Naive B cell (primary cell): ENCODE measurements at regions not wholly inside any gene's neighbourhood (a gene's known extent, or its start where the extent isn't known, plus 50 kb on each side); places are given as distances from the start of the nearest gene placed in this dataset.
A peak's percentile ranks its signal among the peaks of the same experiment; 100 is the strongest.

Experiments used
- ATAC-seq, 2 donors: fragments of 150-1000 bp; cut with Tn5 transposase; 2 replicates each; pipeline ENCODE4 v1.10.0; 2021; ENCODE audit warnings: low read depth in 2 of 2, mild to moderate bottlenecking in 2 of 2, moderate library complexity in 2 of 2
- DNase-seq: peaks from one replicate; pipeline ENCODE4 v3.0.0; 2022
- H3K27ac Mint-ChIP-seq, 6 donors: one replicate each; pipeline ENCODE4 v1.8.0; 2020 to 2022; ENCODE audit warnings: mild to moderate bottlenecking in 6 of 6, mixed read lengths in 6 of 6, moderate library complexity in 5 of 6, inconsistent platforms in 2 of 6
- H3K27me3 Mint-ChIP-seq, 3 donors: one replicate each; pipeline ENCODE4 v1.8.0; 2021 to 2022; ENCODE audit warnings: mixed read lengths in 3 of 3, mild to moderate bottlenecking in 1 of 3
- H3K36me3 Mint-ChIP-seq, 2 donors: one replicate each; pipeline ENCODE4 v1.8.0; 2020 to 2022; ENCODE audit warnings: mixed read lengths in 2 of 2, inconsistent platforms in 1 of 2, mild to moderate bottlenecking in 1 of 2
- H3K4me1 Mint-ChIP-seq, 3 donors: one replicate each; pipeline ENCODE4 v1.8.0; 2020 to 2022; ENCODE audit warnings: mixed read lengths in 3 of 3, inconsistent platforms in 1 of 3, mild to moderate bottlenecking in 1 of 3, moderate library complexity in 1 of 3
- H3K4me3 Mint-ChIP-seq, 8 donors: one replicate each; pipeline ENCODE4 v1.8.0; 2020 to 2022; ENCODE audit warnings: mild to moderate bottlenecking in 8 of 8, mixed read lengths in 8 of 8, moderate library complexity in 8 of 8, inconsistent platforms in 2 of 8
- H3K9me3 Mint-ChIP-seq, 7 donors: one replicate each; pipeline ENCODE4 v1.8.0; 2020 to 2022; ENCODE audit warnings: mixed read lengths in 7 of 7, mild to moderate bottlenecking in 5 of 7, inconsistent platforms in 2 of 7, moderate library complexity in 1 of 7

GRCh38 chr2:19846567-19846966 lies 55.2 kb downstream of the TTC32 start:
- no peak for DNase-seq
- no peak overlapping the region for H3K4me3 Mint-ChIP-seq
- no peak for ATAC-seq
- peaks cover 13 to 43% (median 40%) of the 10 kb centered on the region in 3 donors for H3K27me3 Mint-ChIP-seq
- H3K9me3 Mint-ChIP-seq = peaks cover 0 to 9% (median 3%) of the 10 kb centered on the region in 7 donors
- no peaks in the 10 kb centered on the region for H3K4me1 Mint-ChIP-seq
- no peaks in the 10 kb centered on the region for H3K36me3 Mint-ChIP-seq
- no peak overlapping the region for H3K27ac Mint-ChIP-seq

DNA sequence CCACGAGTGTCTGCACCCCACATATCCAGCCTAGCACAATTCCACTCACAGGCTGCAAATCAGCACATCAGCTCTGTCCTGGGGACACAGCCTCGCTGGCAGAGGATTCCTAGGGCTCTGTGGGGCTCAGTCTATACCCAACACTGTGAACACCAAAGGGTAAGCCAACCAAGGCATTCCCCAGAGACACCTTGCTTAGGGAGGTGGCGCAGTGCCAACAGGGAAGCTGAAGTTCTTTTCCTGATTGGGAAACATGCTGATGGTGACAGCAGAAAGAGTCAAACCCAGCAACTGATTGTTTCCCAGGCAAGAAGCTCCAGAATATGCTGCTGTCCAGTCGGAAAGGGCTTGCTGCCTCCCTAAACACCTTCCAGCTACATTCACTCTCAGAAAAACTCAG lies 55.8 kb downstream of the TTC32 start:
- Mint-ChIP-seq H3K4me3 (no peak overlapping the region), H3K9me3 (peaks cover 0 to 9% (median 3%) of the 10 kb centered on the region in 7 donors), H3K36me3 (no peaks in the 10 kb centered on the region), H3K27ac (no peak overlapping the region), H3K4me1 (no peaks in the 10 kb centered on the region), H3K27me3 (peaks cover 13 to 48% (median 42%) of the 10 kb centered on the region in 3 donors)
- ATAC-seq = no peak
- no peak for DNase-seq

- no peaks in the 10 kb centered on the region for H3K36me3 Mint-ChIP-seq
- no peaks in the 10 kb centered on the region for H3K4me1 Mint-ChIP-seq
- no peak overlapping the region for H3K4me3 Mint-ChIP-seq
- ATAC-seq (no peak), DNase-seq (no peak)
- H3K27me3 Mint-ChIP-seq = peaks cover 15 to 48% (median 42%) of the 10 kb centered on the region in 3 donors
- H3K9me3 Mint-ChIP-seq = peaks cover 0 to 9% (median 3%) of the 10 kb centered on the region in 7 donors
- H3K27ac Mint-ChIP-seq = no peak overlapping the region
Measured at GRCh38 chr2:19845323-19845920, 56.4 kb downstream of the TTC32 start.

- Mint-ChIP-seq H3K27me3 (peaks cover 21 to 54% (median 46%) of the 10 kb centered on the region in 3 donors), H3K36me3 (no peaks in the 10 kb centered on the region), H3K27ac (peak overlapping the region in 1 of 6 donors; percentile 19), H3K4me1 (no peaks in the 10 kb centered on the region), H3K9me3 (peaks cover 0 to 9% (median 3%) of the 10 kb centered on the region in 7 donors), H3K4me3 (no peak overlapping the region)
- ATAC-seq (no peak), DNase-seq (no peak)
Measured at GRCh38 chr2:19844750-19845149, 57.0 kb downstream of the TTC32 start.

DNA sequence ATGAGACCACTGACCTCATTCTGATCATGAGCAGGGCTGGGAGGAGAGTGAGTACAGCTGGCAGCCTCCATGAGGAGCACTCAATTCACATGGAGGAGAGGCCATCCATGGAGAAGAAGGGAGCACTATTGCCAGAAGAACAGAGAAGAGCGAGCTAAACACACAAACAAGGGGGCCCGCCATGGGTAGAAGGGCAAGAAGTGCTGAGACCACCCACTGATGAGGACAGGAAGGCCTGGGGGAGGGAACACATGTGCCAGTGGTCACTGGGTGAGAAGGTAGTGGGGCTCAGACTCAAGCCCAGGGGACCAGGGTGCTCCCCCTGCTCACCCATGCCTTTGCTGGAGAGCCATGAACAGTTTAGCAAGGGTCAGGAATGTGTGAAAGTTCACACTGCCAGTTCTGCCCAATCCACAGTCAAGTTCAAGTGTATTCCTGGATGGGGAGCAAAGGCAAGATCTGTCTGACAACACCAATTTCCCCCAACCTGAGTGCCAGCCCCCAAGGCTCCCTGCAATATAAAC lies 57.7 kb downstream of the TTC32 start:
- H3K9me3 Mint-ChIP-seq = peaks cover 0 to 9% (median 4%) of the 10 kb centered on the region in 7 donors
- no peaks in the 10 kb centered on the region for H3K36me3 Mint-ChIP-seq
- DNase-seq = no peak
- H3K27ac Mint-ChIP-seq = no peak overlapping the region
- H3K4me3 Mint-ChIP-seq = no peak overlapping the region
- no peaks in the 10 kb centered on the region for H3K4me1 Mint-ChIP-seq
- no peak for ATAC-seq
- H3K27me3 Mint-ChIP-seq = peaks cover 25 to 57% (median 50%) of the 10 kb centered on the region in 3 donors

DNA sequence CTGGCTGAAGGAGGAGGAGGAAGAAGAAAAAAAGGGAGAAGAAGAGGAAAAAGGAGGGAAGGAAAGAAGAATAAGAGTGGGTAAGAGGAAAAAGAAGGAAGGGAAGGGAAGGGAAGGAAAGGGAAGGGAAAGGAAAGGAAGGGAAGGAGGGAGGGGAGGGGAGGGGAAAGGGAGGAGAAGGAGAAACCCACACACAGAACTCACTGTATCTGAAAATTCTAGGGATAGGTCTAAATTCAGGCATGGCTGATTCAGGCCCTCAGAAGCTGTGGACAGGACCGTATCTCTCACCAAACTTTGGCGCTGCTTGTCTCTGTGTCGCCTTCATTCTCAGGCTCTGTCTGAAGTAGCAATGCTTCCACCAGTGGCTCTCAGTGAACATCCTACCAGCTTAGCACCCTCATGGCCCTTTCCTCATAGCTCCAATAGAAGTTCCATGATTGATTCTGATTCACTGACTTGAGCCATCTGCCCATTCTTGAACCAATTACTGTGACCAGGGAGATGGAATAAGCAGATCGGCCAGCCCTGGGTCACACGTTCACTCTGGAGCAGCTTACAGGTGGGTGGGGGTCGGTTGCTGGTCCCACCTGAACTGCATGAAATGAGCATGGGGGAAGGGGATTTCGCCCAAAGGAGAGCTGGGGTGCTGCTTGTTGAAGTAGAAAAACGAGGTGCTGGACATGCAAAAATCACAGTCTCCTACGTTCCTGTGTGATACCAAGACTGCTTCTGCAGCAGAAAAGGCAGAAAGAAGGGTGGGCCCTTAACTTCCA lies 59.7 kb downstream of the TTC32 start:
- Mint-ChIP-seq H3K9me3 (peaks cover 0 to 9% (median 4%) of the 10 kb centered on the region in 7 donors), H3K4me3 (peak overlapping the region in 1 of 8 donors; percentile 30), H3K27me3 (peaks cover 30 to 65% (median 58%) of the 10 kb centered on the region in 3 donors), H3K4me1 (no peaks in the 10 kb centered on the region), H3K27ac (no peak overlapping the region), H3K36me3 (no peaks in the 10 kb centered on the region)
- DNase-seq (no peak), ATAC-seq (no peak)

DNA sequence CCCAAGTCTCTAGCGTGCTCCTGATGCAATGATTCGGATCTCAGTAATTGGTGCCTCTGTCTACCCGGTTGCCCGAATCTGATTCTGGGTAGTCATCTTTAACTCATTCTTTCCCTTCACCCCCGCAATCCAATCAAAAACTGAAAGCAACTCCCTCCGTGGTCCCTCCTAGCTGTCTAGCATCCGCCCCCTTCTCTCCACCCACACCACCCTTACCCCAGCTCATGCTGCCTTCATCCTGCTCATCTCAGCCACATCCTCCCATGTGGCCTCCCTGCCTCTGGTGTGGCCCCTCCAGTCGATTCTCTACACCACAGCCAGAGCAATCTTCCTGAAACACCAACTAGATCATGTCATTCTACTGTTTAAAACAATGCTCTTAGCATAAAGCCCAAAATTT lies 62.3 kb downstream of the TTC32 start:
- Mint-ChIP-seq H3K27me3 (peaks cover 17 to 64% (median 45%) of the 10 kb centered on the region in 3 donors), H3K4me3 (no peak overlapping the region), H3K36me3 (no peaks in the 10 kb centered on the region), H3K9me3 (peaks cover 0 to 4% (median 0%) of the 10 kb centered on the region in 7 donors), H3K27ac (peak overlapping the region in 1 of 6 donors; percentile 5), H3K4me1 (no peaks in the 10 kb centered on the region)
- DNase-seq = no peak
- no peak for ATAC-seq

GRCh38 chr2:19838616-19839015 lies 63.2 kb downstream of the TTC32 start:
- peaks cover 17 to 56% (median 38%) of the 10 kb centered on the region in 3 donors for H3K27me3 Mint-ChIP-seq
- H3K9me3 Mint-ChIP-seq = peaks cover 0 to 7% (median 0%) of the 10 kb centered on the region in 7 donors
- no peaks in the 10 kb centered on the region for H3K36me3 Mint-ChIP-seq
- no peak overlapping the region for H3K27ac Mint-ChIP-seq
- H3K4me3 Mint-ChIP-seq = no peak overlapping the region
- DNase-seq (no peak), ATAC-seq (no peak)
- H3K4me1 Mint-ChIP-seq = no peaks in the 10 kb centered on the region

DNA sequence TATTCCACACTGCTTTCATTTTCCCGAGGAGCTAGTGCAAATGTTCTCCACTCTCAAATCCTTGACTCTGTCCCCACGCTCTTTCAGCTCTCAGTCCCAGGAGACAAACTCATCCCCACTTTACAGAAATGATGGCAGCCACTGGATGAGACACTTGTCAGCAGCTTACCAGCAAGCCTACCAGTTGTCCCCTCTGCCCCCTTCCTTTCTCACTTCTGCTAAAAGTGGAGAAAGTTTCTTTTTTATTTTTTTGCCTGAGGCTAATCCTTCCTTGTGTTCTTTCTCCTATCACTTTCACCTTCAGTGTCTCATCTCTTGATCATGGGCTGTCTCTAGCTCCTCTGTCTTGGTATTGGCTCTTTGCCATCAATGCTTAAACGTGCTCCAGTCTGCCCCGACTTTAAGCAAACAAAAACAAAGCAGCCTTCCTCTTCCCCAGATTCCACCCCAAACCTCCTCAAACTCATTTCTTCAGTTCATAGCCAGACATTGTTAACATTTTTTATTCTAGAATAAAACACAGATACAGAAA lies 64.5 kb downstream of the TTC32 start:
- no peaks in the 10 kb centered on the region for H3K4me1 Mint-ChIP-seq
- no peaks in the 10 kb centered on the region for H3K36me3 Mint-ChIP-seq
- no peak overlapping the region for H3K27ac Mint-ChIP-seq
- DNase-seq (no peak), ATAC-seq (no peak)
- H3K9me3 Mint-ChIP-seq = peaks cover 0 to 8% (median 0%) of the 10 kb centered on the region in 7 donors
- no peak overlapping the region for H3K4me3 Mint-ChIP-seq
- H3K27me3 Mint-ChIP-seq = peaks cover 17 to 47% (median 28%) of the 10 kb centered on the region in 3 donors

- ATAC-seq (no peak), DNase-seq (no peak)
- no peak overlapping the region for H3K27ac Mint-ChIP-seq
- peaks cover 0 to 9% (median under 1%) of the 10 kb centered on the region in 7 donors for H3K9me3 Mint-ChIP-seq
- H3K4me3 Mint-ChIP-seq = no peak overlapping the region
- peaks cover 0 to under 1% of the 10 kb centered on the region in 2 donors for H3K36me3 Mint-ChIP-seq
- H3K27me3 Mint-ChIP-seq = peaks cover 17 to 35% (median 23%) of the 10 kb centered on the region in 3 donors
- H3K4me1 Mint-ChIP-seq = no peaks in the 10 kb centered on the region
Measured at GRCh38 chr2:19835781-19836281, 66.0 kb downstream of the TTC32 start.

DNA sequence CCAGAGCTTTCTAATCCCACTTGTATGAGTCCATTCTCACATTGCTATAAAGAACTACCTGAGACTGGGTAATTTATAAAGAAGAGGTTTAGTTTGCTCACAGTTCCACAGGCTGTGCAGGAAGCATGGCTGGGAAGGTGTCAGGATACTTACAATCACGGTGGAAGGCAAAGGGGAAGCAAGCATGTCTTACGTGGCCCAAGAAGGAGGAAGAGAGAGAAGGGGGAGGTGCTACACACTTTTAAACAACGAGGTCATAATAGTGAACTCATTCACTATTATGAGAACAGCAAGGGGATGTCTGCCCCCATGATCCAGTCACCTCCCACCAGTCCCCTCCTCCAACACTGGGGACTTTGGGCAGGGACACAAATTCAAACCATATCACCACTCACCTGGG lies 67.8 kb downstream of the TTC32 start:
- Mint-ChIP-seq H3K4me3 (no peak overlapping the region), H3K36me3 (peaks cover 0 to 5% of the 10 kb centered on the region in 2 donors), H3K9me3 (peaks cover 0 to 12% (median 3%) of the 10 kb centered on the region in 7 donors), H3K4me1 (peaks cover 0 to 2% (median 0%) of the 10 kb centered on the region in 3 donors), H3K27me3 (peaks cover 4 to 22% (median 17%) of the 10 kb centered on the region in 3 donors), H3K27ac (no peak overlapping the region)
- DNase-seq (no peak), ATAC-seq (no peak)

DNA sequence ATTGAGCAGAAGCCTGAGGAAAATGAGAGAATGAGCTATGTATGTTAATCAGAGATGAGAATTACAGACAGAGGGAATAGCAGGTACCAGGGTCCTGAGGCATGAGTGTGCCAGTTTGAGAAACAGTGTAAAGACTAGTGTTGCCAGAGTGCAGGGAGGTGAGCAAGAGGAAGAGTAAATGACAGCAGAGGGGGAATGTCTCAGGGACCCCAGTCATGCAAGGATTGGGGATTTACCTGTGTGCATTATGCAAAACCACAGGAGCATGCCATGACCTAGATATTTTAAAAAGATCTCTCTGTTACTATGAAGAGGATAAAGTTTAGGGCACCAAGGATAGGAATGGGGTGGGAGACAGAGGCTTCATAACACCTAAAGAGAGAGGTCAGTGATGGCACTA lies 72.1 kb downstream of the TTC32 start:
- ATAC-seq = no peak
- H3K27ac Mint-ChIP-seq = no peak overlapping the region
- no peak overlapping the region for H3K4me3 Mint-ChIP-seq
- peaks cover 15 to 19% (median 16%) of the 10 kb centered on the region in 3 donors for H3K27me3 Mint-ChIP-seq
- no peak for DNase-seq
- H3K36me3 Mint-ChIP-seq = peaks cover 0 to 5% of the 10 kb centered on the region in 2 donors
- H3K9me3 Mint-ChIP-seq = peaks cover 0 to 10% (median 2%) of the 10 kb centered on the region in 7 donors
- H3K4me1 Mint-ChIP-seq = peaks cover 0 to 2% (median 0%) of the 10 kb centered on the region in 3 donors

- DNase-seq (no peak), ATAC-seq (no peak)
- no peak overlapping the region for H3K27ac Mint-ChIP-seq
- peaks cover 0 to 5% of the 10 kb centered on the region in 2 donors for H3K36me3 Mint-ChIP-seq
- peaks cover 0 to 2% (median 0%) of the 10 kb centered on the region in 3 donors for H3K4me1 Mint-ChIP-seq
- peaks cover 16 to 28% (median 23%) of the 10 kb centered on the region in 3 donors for H3K27me3 Mint-ChIP-seq
- no peak overlapping the region for H3K4me3 Mint-ChIP-seq
- H3K9me3 Mint-ChIP-seq = peaks cover 0 to 10% (median 2%) of the 10 kb centered on the region in 7 donors
Measured at GRCh38 chr2:19826874-19827273, 74.9 kb downstream of the TTC32 start.
